Sigmoid colon (tissue), 6 donors: ENCODE measurements at regions not wholly inside any gene's neighbourhood (a gene's known extent, or its start where the extent isn't known, plus 50 kb on each side); places are given as distances from the start of the nearest gene placed in this dataset.

ENCODE experiments used
- DNase-seq: peaks from one replicate; pipeline ENCODE4 v3.0.0-alpha.2; 2019
- H3K27ac ChIP-seq, 4 donors: fragments of 200-600 bp; sonication (generic); one replicate each; pipeline ENCODE4 v1.5.1; 2016 to 2019; ENCODE audit warnings: mild to moderate bottlenecking in 1 of 4
- H3K27me3 ChIP-seq, 3 donors: fragments of 200-600 bp; sonication (generic); one replicate each; pipeline ENCODE4 v1.5.1; 2019; ENCODE audit warnings: mild to moderate bottlenecking in 1 of 3
- H3K36me3 ChIP-seq, 4 donors: fragments of 200-600 bp; sonication (generic); one replicate each; pipeline ENCODE4 v1.5.1; 2016 to 2019
- H3K4me1 ChIP-seq, 4 donors: fragments of 200-600 bp; sonication (generic); one replicate each; pipeline ENCODE4 v1.5.1; 2017 to 2019
- H3K4me3 ChIP-seq, 4 donors: fragments of 200-600 bp; sonication (generic); one replicate each; pipeline ENCODE4 v1.5.1; 2017 to 2019; ENCODE audit warnings: mild to moderate bottlenecking in 2 of 4, moderate library complexity in 1 of 4
- H3K9me3 ChIP-seq, 4 donors: fragments of 200-600 bp in 3 of 4; sonication (generic) in 3 of 4; one replicate each; pipeline versions ENCODE4 v1.5.1 to v1.6.1; 2013 to 2019
- CTCF ChIP-seq, 4 experiments: fragments of 450-650 bp in 3 of 4; fragments of 200-600 bp in 1 of 4; IDR thresholded peaks; one replicate each; pipeline ENCODE4 v1.5.1; 2016 to 2019; ENCODE audit warnings: antibody characterized with exemption in 4 of 4, mild to moderate bottlenecking in 3 of 4, moderate library complexity in 2 of 4
- EP300 ChIP-seq, 4 donors: sonication (generic); formaldehyde crosslinking; IDR thresholded peaks; one replicate each; pipeline ENCODE4 v1.6.1; 2017; ENCODE audit warnings: antibody characterized with exemption in 4 of 4
- POLR2A ChIP-seq, 2 donors: fragments of 450-650 bp; IDR thresholded peaks; one replicate each; pipeline ENCODE4 v1.6.1; 2016; ENCODE audit warnings: antibody characterized with exemption in 2 of 2, mild to moderate bottlenecking in 2 of 2, moderate library complexity in 2 of 2
- POLR2AphosphoS5 ChIP-seq, 4 donors: sonication (generic); formaldehyde crosslinking; IDR thresholded peaks; one replicate each; pipeline ENCODE4 v1.6.1; 2017; ENCODE audit warnings: antibody characterized with exemption in 4 of 4
- WGBS, 2 donors: extraction: QIAGEN DNeasy Blood & Tissue Kit; methylation state at CpG; one replicate each; pipeline ENCODE4 v1.1.7; 2013; 5-methylcytosine and 5-hydroxymethylcytosine counted together
- intact Hi-C: fragments of 100-400 bp; cut with DNase I; formaldehyde crosslinking; loops from one replicate; pipeline ENCODE4 v1.15.1; 2023
- donor health status: healthy with polysubstance abuse.
- donor health status: healthy.

GRCh38 chr2:166665991-166666940 is 172.2 kb upstream of the SCN7A start:
- Histone ChIP-seq H3K4me3 (no peak overlapping the region), H3K27me3 (no peaks in the 10 kb centered on the region), H3K4me1 (peaks cover 0 to 3% (median 0%) of the 10 kb centered on the region in 4 donors), H3K27ac (no peak overlapping the region), H3K9me3 (no peaks in the 10 kb centered on the region), H3K36me3 (no peaks in the 10 kb centered on the region)
- TF ChIP-seq POLR2AphosphoS5 (IDR thresholded peaks at IDR 0.05) (no peak), CTCF (IDR thresholded peaks at IDR 0.05) (no peak), POLR2A (IDR thresholded peaks at IDR 0.05) (no peak), EP300 (IDR thresholded peaks at IDR 0.05) (no peak)
- 92 to 95% methylated on average over 2 of the region's 2 CpGs for WGBS, 2 donors
- DNase-seq, result no peak
- intact Hi-C loops, result no loop called here

- H3K27ac ChIP-seq, result no peak overlapping the region
- H3K27me3 ChIP-seq, result no peaks in the 10 kb centered on the region
- intact Hi-C loops, result no loop called here
- TF ChIP-seq EP300 (IDR thresholded peaks at IDR 0.05), result no peak
- no peak for TF ChIP-seq CTCF (IDR thresholded peaks at IDR 0.05)
- H3K4me3 ChIP-seq, result no peak overlapping the region
- no peak for DNase-seq
- 82 to 83% methylated on average over 3 of the region's 3 CpGs for WGBS, 2 donors
- no peaks in the 10 kb centered on the region for H3K36me3 ChIP-seq
- no peaks in the 10 kb centered on the region for H3K4me1 ChIP-seq
- H3K9me3 ChIP-seq, result no peaks in the 10 kb centered on the region
These were observed 167.8 kb upstream of the SCN7A start for GRCh38 chr2:166661824-166662223.

- intact Hi-C loops, result no loop called here
- DNase-seq, result no peak
- 86 to 88% methylated on average over 2 of the region's 2 CpGs for WGBS, 2 donors
These were observed 167.3 kb upstream of the SCN7A start for GRCh38 chr2:166661391-166661790.

GRCh38 chr2:166658901-166659300 is 164.9 kb upstream of the SCN7A start:
- no peaks in the 10 kb centered on the region for H3K36me3 ChIP-seq
- WGBS, 2 donors, result 86 to 96% methylated on average over 1 of the region's 1 CpG
- no peak overlapping the region for H3K4me3 ChIP-seq
- no peaks in the 10 kb centered on the region for H3K27me3 ChIP-seq
- no peaks in the 10 kb centered on the region for H3K4me1 ChIP-seq
- TF ChIP-seq POLR2AphosphoS5 (IDR thresholded peaks at IDR 0.05) (no peak), EP300 (IDR thresholded peaks at IDR 0.05) (no peak), CTCF (IDR thresholded peaks at IDR 0.05) (no peak), POLR2A (IDR thresholded peaks at IDR 0.05) (no peak)
- intact Hi-C loops, result no loop called here
- H3K9me3 ChIP-seq, result no peaks in the 10 kb centered on the region
- DNase-seq, result no peak
- H3K27ac ChIP-seq, result no peak overlapping the region

More at GRCh38 chr2:166661391-166661790, 167.3 kb upstream of the SCN7A start:
- no peak overlapping the region for H3K27ac ChIP-seq
- no peaks in the 10 kb centered on the region for H3K27me3 ChIP-seq
- TF ChIP-seq CTCF (IDR thresholded peaks at IDR 0.05), result no peak
- no peak for TF ChIP-seq POLR2A (IDR thresholded peaks at IDR 0.05)
- no peak for TF ChIP-seq POLR2AphosphoS5 (IDR thresholded peaks at IDR 0.05)
- no peak for TF ChIP-seq EP300 (IDR thresholded peaks at IDR 0.05)
- H3K9me3 ChIP-seq, result no peaks in the 10 kb centered on the region
- H3K4me1 ChIP-seq, result no peaks in the 10 kb centered on the region
- no peaks in the 10 kb centered on the region for H3K36me3 ChIP-seq
- H3K4me3 ChIP-seq, result no peak overlapping the region
